ENCODE measurements at regions not wholly inside any gene's neighbourhood (a gene's known extent, or its start where the extent isn't known, plus 50 kb on each side); places are given as distances from the start of the nearest gene placed in this dataset.

DNA sequence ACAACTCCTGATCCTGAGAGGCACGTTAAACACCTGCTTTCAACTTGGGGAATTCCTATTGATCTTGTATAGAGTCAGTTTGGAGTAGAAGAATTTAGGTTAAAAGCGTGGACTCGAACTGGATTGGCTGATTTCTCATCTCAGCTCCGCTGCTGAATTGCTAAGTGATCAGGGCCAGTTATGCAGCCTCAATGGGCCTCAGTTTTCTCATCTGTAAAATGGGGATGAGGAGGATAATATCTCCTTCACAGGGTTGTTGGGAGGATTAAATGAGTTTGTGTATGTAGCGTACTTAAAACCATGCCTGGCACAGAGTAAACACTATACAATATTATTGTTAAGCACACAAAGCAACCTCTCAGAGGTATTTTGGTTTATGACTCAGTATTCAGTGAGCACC, 53.2 kb upstream of the HEPHL1 start:
- TF ChIP-seq EZH2 (IDR thresholded peaks at IDR 0.05) (no peak), CTCF (IDR thresholded peaks at IDR 0.05) (no peak)
